Medulla oblongata (tissue), 1 donor: ENCODE measurements at regions not wholly inside any gene's neighbourhood (a gene's known extent, or its start where the extent isn't known, plus 50 kb on each side); places are given as distances from the start of the nearest gene placed in this dataset.

Experiments
- DNase-seq: peaks from one replicate; pipeline ENCODE4 v3.0.0-alpha.2; 2015; ENCODE audit errors: extremely low spot score

DNA sequence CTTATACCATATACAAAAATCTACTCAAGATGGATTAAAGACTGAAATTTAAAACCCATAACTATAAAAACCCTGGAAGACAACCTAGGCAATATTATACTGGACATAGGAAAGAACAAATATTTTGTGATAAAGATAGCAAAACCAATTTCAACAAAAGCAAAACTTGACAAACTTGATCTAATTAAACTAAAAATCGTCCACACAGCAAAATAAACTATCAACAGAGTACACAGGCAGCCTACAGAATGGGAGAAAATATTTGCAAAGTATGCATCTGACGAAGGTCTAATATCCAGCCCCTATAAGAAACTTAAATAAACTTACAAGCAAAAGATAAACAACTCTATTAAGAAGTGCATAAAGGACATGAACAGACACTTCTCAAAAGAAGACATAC, 240.1 kb downstream of the HGF start:
- DNase-seq = no peak

DNA sequence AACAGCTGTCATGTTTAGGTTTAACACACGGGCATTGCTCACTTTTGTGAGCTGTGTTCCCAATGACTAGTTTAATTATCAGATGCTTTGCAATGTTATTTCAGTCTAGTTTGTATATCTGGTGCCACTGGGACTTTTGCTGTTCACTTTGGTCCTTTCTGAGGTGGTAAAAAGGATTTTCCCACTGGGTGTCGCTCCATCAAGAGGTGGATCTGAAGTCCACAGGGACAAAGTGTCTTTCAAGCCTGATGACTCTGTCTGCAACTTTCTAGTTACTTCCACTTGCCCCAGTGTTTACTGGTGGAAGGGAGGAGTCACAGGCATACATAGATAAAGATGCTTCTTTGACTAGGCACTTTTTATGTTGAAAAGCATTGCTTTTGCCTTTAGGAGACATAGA, 242.2 kb downstream of the HGF start:
- DNase-seq = no peak

DNA sequence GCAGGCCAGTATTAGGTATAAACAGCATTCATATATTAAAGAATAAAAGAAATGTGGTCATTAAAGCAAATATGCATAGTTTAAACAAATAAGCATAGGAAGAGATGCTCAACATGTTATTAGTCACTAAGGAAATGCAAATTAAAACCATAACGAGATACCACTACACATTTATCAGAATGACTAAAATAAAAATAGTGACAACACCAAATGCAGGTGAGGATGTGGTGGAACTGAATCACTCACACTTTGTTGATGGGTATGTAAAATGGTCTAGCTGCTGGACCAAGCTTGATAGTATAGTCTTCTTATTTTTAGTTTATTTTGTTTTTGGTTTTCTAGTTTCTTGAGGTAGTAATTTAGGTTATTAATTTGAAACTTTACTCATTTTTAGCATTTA, 242.9 kb downstream of the HGF start:
- DNase-seq = no peak

DNA sequence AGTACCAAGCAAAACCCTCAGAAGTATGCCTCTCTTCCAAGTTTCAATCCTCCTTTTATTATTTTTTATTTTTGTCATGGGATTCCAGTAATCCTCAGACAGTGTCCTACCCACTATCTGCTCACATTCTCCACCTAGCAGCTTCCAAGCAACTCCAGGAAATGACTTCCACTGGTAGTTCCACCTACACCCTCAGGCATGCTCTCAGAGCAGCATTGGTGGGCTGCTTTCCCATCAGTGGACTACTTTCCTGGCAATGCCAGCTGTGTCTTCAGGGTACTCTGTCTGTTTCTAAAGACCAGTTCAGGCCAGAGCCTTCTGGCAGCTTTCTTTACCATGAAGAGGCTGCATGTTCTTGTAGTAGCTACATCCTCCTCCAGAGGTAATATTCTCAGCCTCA, 244.0 kb downstream of the HGF start:
- no peak for DNase-seq

DNA sequence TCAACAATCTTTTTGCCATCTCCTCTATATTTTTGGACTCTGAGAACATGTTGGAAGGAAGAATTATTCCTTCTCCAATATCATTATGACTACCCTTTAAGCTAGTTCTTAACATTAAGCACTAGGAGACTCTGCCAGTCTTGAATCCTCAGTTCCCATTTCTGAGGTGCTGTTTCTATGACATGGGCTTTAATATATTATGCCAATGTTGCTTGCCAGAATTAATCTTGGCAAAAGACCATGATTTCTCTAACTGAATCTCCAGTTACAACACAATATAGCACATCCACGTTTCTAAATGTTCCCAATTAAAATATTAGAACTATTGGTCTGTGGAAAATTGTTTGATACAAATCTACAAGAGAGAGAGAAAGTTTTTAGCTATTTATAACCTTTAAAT, 250.0 kb downstream of the HGF start:
- DNase-seq = no peak

DNA sequence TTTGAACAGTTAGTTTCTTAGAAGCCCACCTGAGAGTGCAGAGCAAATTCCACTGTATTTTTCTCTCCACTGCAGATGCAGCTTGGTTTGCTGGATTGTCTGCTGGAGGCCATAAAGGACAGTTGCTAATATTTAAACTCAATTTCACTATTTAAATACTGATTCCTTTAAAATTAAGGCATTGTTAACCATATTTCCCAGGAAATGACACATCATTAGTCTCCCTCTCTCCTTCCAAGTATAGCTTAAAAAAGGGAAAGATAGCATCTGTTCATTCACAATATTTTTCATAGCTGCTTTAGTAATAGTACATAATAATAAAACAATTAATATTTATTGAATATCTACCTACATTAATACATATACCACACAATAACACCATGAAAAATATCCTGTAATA, 252.9 kb downstream of the HGF start:
- DNase-seq = no peak

DNA sequence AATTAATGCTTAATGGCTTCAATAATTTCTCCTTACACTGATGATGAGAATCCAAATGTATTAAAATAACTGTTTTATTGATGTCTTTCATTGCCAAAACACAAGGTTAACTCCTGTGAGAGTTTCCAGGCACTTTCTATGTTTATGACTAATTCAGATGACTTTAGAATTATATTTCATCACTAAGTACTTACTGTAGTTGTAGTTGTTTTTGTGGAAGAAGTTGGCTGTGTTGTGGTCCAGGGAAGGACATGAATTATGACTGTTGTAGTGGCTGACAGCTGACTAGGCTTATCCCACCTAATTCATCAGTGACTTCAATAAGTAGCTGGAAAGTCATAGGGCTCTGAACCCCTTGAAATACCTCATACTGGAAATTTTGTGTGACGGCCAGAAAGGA, 254.8 kb downstream of the HGF start:
- DNase-seq = no peak

DNA sequence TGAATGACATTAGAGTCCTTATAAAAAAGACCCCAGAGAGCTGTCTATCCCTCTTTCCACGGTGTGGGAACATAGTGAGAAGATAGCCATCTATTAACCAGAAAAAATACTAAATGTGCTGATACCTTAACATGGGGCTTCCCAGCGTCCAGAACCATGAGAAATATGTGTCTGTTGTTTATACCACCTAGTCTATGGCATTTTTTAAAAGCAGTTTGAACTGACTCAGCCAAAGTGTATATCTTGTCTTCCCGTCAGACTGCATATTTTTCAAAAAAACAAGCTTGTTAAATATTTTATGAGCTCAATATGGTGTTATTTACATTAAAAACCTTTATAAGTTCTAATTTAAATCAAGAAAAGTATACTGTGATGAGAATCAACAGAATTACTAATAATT, 255.3 kb downstream of the HGF start:
- no peak for DNase-seq

DNA sequence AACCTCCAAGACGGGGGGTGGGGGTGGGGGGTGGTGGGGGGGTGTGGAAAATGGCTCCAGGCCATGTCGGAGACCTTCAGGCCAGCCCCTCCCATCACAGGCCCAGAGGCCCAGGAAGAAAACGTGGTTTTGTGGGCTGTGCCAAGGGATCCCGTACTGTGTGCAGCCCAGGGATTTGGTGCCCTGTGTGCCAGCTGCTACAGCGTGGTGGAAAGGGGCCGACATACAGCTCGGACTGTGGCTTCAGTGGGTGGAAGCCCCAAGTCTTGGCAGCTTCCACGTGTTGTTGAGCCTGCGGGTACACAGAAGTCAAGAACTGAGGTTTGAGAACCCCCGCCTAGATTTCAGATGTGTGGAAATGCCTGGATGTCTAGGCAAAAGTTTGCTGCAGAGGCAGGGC, 259.7 kb downstream of the HGF start:
- DNase-seq = no peak

DNA sequence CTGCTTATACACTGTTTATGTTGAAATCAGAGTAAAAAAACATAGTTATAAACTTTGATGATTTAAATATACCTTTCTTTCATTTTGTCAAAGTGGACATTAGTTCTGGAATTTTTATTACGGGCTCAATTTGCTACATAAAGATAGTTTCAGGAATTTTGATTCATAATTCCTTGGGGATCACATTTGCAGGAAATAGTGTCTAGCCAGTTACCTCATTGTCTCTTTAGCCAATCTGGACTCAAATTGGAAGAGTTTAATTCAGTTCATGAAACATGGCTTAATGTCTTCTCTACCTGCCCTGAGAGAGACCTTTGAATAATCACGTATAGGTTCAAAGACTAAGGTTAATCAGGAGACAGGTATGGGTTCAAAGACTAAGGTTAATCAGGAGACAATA, 262.6 kb downstream of the HGF start:
- no peak for DNase-seq

DNA sequence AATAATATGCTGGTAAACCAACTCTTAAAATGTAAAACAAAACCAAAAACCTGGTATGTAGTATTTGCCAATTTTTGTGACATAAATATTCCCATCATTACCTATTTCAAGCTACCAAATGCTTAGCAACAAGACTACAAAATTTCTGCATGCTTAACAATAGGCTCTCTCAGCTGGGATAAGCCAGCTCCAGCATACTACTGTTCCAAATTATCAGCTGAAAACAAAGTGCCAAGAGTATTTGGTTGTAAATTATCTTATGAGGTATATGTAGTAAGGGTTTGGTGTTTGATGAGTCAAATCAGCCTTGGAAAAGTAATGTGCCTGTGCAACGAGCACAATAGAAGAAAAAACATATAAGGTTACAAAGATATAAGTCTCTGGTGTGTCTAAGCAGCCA, 263.2 kb downstream of the HGF start:
- no peak for DNase-seq

DNA sequence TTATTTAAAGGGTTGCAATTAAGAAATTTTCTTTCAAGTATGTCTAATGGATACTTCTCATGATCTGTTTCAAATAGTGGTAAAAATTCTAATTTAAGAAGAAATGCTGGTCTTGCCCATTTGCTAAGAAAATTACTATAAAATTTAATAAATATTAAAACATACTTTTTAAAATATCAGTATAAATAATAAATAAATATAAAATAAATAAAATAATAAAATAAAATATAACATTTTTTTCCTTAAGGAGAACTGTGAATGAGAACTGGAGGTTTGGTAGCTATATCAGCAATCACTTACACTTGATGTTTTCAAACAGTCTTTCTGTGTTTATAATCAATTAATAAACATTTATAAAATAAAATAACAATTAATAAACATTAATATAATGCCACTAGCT, 266.1 kb downstream of the HGF start:
- DNase-seq = no peak

DNA sequence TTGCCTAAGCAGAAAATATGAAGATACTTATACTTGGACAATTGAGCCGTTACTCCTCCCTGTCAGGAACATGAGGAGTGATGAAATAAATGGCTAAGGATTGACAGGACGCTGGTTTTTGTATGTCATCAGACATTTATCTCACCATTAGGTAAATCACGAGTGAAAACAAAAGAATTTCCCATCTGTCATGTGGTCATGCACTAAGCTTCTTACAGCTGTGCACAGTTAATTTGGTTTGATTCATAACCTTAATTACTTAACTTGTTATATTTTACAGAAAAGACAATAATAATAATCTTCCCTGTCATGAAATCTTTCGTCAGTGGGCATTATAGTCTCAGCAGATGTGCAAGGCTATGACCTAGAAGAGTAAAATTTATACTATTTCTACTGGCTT, 266.5 kb downstream of the HGF start:
- no peak for DNase-seq

DNA sequence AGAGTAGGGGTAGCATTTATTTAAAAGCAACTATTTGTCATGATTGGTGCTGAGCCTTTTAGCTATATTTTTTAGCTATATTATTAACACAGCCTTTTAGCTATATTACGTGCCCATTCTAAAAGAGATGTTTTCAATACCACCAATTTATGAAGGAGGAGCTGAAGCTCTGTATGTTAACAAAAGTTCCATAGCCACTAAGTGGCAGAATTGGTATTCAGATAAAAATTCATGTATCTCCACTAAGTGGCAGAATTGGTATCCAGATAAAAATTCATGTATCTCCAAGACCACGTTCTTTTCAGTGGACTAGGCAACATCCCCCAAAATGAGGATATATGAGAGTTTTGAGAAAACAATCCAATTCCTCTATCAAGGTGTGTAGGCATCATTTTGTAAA, 268.6 kb downstream of the HGF start:
- DNase-seq = no peak

DNA sequence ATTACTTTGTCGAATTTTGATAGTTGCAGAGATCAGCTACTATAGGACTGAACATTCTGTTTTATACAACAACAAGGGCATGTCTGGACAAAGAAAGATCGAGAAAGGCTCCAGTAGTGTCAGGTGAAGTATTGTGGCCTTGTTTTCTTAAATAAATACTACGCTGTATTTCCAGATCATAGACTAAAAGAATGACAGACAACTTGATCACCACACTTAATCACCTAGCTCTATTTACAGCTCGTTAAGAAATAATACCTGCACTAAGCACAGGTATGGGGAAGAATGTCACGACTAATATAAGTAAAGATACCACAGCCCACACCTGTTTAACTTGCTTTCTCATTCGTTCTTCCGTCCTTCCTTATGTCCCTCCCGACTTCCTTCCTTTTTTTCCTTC, 269.2 kb downstream of the HGF start:
- no peak for DNase-seq

DNA sequence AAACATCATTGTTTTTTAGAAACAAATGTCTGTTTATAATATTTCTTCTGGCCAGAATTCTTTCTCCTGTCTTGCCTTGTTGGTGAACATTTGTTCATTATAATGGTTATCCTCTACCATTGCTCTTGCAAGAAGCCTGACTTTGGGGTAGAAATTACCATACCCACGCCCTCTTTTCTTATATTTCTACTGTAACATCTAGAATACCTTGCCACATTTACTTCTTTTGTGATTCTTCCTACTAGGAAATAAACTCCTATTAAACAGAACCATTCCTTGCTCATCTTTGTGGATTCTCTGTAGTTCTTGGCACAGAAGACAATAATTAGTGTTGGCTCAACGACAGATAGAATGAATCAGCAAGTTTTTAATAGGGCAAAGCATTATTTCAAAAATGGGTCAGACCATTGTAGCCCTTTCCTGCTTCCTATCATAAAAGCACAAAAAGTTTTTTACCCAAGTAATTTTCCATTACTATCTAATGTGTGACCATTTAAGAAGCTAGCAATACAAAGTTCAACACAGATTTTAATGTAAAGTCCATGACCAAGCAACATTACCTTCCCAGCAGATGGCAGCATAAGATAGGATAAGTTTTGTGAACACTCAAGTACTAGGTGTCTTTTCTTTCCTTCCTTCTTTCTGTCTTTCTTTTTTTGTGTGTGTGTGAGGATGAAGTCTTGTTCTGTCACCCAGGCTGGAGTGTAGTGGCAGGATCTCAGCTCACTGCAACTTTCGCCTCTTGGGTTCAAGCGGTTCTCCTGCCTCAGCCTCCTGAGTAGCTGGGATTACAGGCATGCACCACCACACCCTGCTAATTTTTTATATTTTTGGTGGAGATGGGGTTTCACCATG, 270.4 kb downstream of the HGF start:
- DNase-seq = peak; percentile 91

DNA sequence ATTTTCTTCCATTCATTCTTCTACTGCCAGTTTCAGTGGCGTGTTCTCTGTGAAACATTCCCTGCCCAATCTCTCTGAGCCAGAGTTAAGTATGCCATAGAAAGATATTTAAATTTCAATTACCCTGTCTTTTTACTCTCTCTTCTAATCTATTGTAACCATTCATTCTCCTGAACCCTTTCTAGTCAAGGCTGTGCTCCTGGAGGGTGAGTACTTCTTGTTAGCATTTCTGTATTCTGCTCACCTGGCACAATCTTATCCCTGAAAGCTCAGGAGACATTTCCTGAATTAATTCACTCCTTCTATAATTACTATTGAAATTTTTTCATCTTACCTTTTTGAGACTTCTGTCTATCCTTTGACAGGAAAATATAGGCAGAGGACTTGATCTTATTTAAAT, 271.7 kb downstream of the HGF start:
- no peak for DNase-seq

DNA sequence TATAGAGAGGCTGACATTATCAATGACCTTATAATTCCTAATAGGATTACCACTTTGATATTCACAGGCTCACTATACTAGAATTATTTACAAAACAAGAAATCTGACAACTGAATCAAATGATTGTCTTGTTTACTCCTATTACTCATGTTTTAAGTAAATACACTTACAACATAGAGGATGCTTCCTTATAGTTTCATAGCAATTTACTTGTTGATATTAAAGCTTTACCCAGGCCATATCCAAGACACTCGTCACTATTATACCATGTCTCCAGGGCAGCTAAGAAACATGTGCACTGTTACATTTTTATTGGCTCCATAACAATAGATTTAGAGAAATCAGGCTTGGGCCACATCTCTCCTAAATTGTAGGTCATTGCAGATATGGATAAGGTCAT, 276.9 kb downstream of the HGF start:
- DNase-seq = no peak

DNA sequence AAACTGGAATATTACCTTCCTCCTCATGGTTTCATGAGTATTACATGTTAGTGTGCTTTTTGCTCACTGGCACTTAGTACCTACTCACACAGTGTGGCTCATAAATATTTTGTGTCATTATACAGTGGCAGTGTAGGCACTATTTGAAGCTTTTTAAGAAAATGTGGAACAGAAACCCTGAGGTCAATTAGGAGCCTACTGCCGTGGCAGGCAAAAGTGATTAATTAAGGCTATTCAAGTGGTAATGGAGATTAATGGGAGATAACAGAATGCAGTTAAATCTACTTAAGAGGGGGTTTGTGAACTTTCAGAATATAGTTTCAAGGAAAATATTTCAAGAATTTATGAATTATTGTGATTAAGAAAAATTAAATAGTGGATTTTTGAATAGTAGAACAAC, 277.6 kb downstream of the HGF start:
- no peak for DNase-seq

DNA sequence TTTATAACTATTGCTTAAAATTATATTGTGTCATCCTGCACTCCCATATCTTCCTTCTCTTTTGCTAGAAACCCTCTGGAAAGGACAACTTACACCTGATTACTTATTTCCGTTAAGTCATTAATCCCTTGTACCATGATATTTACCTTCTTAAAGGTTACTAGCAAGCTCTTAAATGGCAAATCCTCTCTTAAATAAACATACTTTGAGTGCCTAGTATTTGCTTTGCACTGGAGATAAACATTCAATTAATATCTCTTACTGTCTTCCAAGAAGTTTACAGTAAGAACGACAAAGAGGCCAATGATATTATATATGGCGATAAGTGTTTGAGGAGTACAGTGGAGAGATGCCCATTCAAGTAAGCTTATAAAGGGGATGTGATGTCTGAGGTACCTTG, 278.3 kb downstream of the HGF start:
- no peak for DNase-seq

DNA sequence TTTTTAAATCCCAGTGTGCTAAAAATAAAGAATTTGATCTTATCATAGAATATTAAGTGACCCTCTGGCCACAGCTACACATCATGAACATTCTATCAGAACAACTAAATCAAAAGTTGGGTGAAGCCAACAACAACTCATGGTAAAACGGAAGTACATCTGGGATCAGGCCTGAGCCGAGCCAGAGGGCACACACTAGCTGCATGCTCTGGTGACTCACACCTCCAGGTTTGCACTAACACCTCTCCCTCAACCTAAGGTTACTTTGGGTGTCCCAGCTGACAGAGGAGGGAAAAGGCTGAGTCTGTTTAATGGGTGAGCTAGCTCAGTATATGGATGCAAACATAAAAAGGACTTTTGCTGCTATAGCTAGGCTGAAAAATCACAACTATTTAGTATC, 281.6 kb downstream of the HGF start:
- DNase-seq = no peak

DNA sequence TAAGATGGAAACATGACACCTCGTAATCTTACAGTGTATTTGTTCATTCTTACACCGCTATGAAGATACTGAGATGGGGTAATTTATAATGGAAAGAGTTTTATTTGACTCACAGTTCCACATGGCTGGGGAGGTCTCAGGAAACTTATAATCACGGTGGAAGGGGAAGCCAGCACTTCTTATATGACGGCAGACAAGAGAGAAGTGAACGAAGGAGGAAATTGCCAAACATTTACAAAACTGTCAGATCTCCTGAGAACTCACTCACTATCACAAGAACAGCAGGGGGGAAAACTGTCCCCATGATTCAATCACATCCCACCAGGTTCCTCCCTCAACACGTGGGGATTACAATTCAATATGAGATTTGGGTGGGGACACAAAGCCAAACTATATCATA, 282.3 kb downstream of the HGF start:
- DNase-seq = no peak

DNA sequence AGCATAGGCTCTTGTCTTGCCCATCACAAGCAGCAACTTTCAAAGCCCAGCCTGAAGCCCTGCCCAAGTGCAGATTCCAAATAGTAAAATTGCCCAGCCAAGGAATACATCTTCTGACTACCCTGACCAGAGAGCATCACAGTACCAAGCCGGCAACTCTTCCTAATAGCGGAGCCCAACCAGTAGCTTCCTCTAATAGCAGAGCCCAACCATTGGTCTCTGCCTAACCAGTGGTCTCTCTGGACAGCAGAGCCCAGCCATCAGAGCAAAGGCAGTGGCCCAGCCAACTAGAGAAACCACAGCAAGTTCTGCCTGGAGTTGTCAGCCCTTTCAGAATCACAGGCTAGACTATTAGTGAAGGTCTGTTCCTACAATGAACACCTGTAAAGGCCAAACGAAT, 285.6 kb downstream of the HGF start:
- DNase-seq = peak; percentile 75

DNA sequence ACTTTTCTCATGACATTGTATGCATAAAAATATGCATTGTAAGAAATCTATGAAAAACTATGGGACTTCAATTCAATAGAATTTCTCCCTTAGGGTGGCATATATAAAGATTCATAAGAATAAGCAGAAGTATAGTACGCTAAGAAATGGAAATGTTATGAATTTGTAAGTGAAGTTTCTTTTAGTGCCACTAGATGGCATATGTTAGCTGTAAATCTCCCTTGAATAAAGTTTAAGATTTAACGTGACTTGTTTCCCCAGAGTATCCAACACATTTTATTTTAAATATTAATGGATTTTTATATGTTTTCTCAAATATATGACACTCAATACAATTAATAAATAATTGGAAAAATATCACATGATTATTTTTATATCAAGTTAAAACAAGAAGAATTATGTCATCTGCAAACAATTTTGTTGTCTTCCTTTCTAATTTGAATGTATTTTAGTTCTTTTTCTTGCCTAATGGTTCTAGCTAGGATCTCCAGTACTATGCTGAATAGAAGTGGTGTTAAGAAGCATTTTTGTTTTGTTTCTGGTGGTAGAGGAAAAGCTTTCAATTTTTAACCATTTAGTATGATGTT, 287.2 kb downstream of the HGF start:
- peak; percentile 27 for DNase-seq
